A673 (cell line): ENCODE measurements at regions not wholly inside any gene's neighbourhood (a gene's known extent, or its start where the extent isn't known, plus 50 kb on each side); places are given as distances from the start of the nearest gene placed in this dataset.

Experiments
- BruUV-seq: library from RNA; stranded (reverse); fragments of 400-500 nt; replicated peaks from 2 replicates; lab custom pipeline; 2021; lab: Mats Ljungman, UMichigan
- CTCF ChIA-PET: fragments of 300-600 bp; sonication (Branson Sonifier 250); formaldehyde crosslinking; loops from one replicate; lab custom pipeline; 2022; ENCODE audit warnings: antibody characterized with exemption; lab: Charles Lee
- POLR2A ChIA-PET: fragments of 300-600 bp; sonication (Branson Sonifier 250); formaldehyde crosslinking; loops from one replicate; lab custom pipeline; 2022; ENCODE audit warnings: antibody characterized with exemption; ENCODE audit not compliant: low non-redundant PET; lab: Charles Lee
- DNase-seq: peaks from one replicate; pipeline ENCODE4 v3.0.0-alpha.2; 2015; ENCODE audit warnings: low spot score
- H3K27ac ChIP-seq: fragments of 200-600 bp; sonication (generic); 2 replicates; pipeline ENCODE4 v1.5.1; 2016; ENCODE audit warnings: mixed run types, low read depth, mild to moderate bottlenecking, mixed read lengths, antibody characterized with exemption, low read length; ENCODE audit not compliant: poor library complexity, severe bottlenecking
- H3K27me3 ChIP-seq: fragments of 200-600 bp; sonication (generic); replicated peaks from 2 replicates; pipeline ENCODE4 v1.6.1; 2017; ENCODE audit warnings: mixed run types, low read depth, mild to moderate bottlenecking, mixed read lengths, antibody characterized with exemption, low read length; ENCODE audit not compliant: insufficient read depth, poor library complexity
- H3K36me3 ChIP-seq: fragments of 200-600 bp; sonication (generic); 2 replicates; pipeline ENCODE4 v1.6.1; 2016; ENCODE audit warnings: mixed run types, mild to moderate bottlenecking, mixed read lengths, antibody characterized with exemption, low read length; ENCODE audit not compliant: insufficient read depth, poor library complexity, severe bottlenecking
- H3K4me1 ChIP-seq: fragments of 200-600 bp; sonication (generic); 2 replicates; pipeline ENCODE4 v1.6.1; 2017; ENCODE audit warnings: mixed run types, mild to moderate bottlenecking, mixed read lengths, antibody characterized with exemption, low read length; ENCODE audit not compliant: insufficient read depth, poor library complexity, severe bottlenecking
- H3K4me3 ChIP-seq: fragments of 200-600 bp; sonication (generic); 2 replicates; pipeline ENCODE4 v1.5.1; 2016; ENCODE audit warnings: low read depth, mixed run types, mild to moderate bottlenecking, mixed read lengths, low read length; ENCODE audit not compliant: poor library complexity, severe bottlenecking
- H3K9me3 ChIP-seq: fragments of 200-600 bp; sonication (generic); 2 replicates; pipeline ENCODE4 v1.6.1; 2016; ENCODE audit warnings: mixed run types, low read depth, mild to moderate bottlenecking, mixed read lengths, antibody characterized with exemption, low read length; ENCODE audit not compliant: poor library complexity, severe bottlenecking
- CTCF ChIP-seq: fragments of 300-800, 200-600 bp; sonication (generic); conservative IDR thresholded peaks from 2 replicates; pipeline ENCODE4 v1.5.1; 2017; ENCODE audit warnings: low read depth, mild to moderate bottlenecking, antibody characterized with exemption, low read length, moderate library complexity, mixed read lengths
- EZH2 ChIP-seq: fragments of 200-600 bp; sonication (generic); IDR thresholded peaks from 2 replicates; pipeline ENCODE4 v1.6.1; 2017; ENCODE audit warnings: borderline replicate concordance, low read depth, mild to moderate bottlenecking, mixed read lengths, antibody characterized with exemption, low read length; ENCODE audit not compliant: poor library complexity, severe bottlenecking
- intact Hi-C: fragments of 100-400 bp; cut with micrococcal nuclease; formaldehyde crosslinking; loops from one replicate; pipeline ENCODE4 v1.10.0; 2022; ENCODE audit not compliant: unreplicated experiment

- ChIA-PET POLR2A (no interaction called here), CTCF (no interaction called here)
- H3K4me1 ChIP-seq, result no peaks in the 10 kb centered on the region
- H3K4me3 ChIP-seq, result no peak overlapping the region
- no peak for DNase-seq
- H3K27me3 ChIP-seq, result no peaks in the 10 kb centered on the region
- H3K27ac ChIP-seq, result no peak overlapping the region
- BruUV-seq, result no TSS peak
- TF ChIP-seq CTCF (no peak), EZH2 (no peak)
- no peaks in the 10 kb centered on the region for H3K9me3 ChIP-seq
- intact Hi-C loops, result no loop called here
- no peaks in the 10 kb centered on the region for H3K36me3 ChIP-seq
These were observed 197.0 kb downstream of the KLF13 start for GRCh38 chr15:31523655-31524049.

GRCh38 chr15:31525185-31525695 is 198.6 kb downstream of the KLF13 start:
- BruUV-seq, result no TSS peak
- POLR2A ChIA-PET, result no interaction called here
- Histone ChIP-seq H3K9me3 (no peaks in the 10 kb centered on the region), H3K4me3 (no peak overlapping the region), H3K4me1 (no peaks in the 10 kb centered on the region), H3K27me3 (no peaks in the 10 kb centered on the region), H3K36me3 (no peaks in the 10 kb centered on the region), H3K27ac (no peak overlapping the region)
- intact Hi-C loops, result no loop called here
- CTCF ChIA-PET, result no interaction called here
- no peak for DNase-seq
- TF ChIP-seq EZH2, result no peak
- no peak for TF ChIP-seq CTCF

GRCh38 chr15:31525988-31526665 is 199.5 kb downstream of the KLF13 start:
- ChIA-PET CTCF (no interaction called here), POLR2A (no interaction called here)
- no peak overlapping the region for H3K4me3 ChIP-seq
- no TSS peak for BruUV-seq
- intact Hi-C loops, result no loop called here
- no peaks in the 10 kb centered on the region for H3K9me3 ChIP-seq
- H3K27ac ChIP-seq, result no peak overlapping the region
- no peak for DNase-seq
- H3K27me3 ChIP-seq, result no peaks in the 10 kb centered on the region
- TF ChIP-seq CTCF, result no peak
- TF ChIP-seq EZH2, result no peak
- H3K4me1 ChIP-seq, result no peaks in the 10 kb centered on the region
- H3K36me3 ChIP-seq, result no peaks in the 10 kb centered on the region
